ENCODE measurements at regions not wholly inside any gene's neighbourhood (a gene's known extent, or its start where the extent isn't known, plus 50 kb on each side); places are given as distances from the start of the nearest gene placed in this dataset.
A peak's percentile ranks its signal among the peaks of the same experiment; 100 is the strongest.
"Not testable (repeated sequence)": the region's sequence is repeated elsewhere in the genome, so short reads cannot be mapped to it uniquely, and the experiment has no call there.

DNA sequence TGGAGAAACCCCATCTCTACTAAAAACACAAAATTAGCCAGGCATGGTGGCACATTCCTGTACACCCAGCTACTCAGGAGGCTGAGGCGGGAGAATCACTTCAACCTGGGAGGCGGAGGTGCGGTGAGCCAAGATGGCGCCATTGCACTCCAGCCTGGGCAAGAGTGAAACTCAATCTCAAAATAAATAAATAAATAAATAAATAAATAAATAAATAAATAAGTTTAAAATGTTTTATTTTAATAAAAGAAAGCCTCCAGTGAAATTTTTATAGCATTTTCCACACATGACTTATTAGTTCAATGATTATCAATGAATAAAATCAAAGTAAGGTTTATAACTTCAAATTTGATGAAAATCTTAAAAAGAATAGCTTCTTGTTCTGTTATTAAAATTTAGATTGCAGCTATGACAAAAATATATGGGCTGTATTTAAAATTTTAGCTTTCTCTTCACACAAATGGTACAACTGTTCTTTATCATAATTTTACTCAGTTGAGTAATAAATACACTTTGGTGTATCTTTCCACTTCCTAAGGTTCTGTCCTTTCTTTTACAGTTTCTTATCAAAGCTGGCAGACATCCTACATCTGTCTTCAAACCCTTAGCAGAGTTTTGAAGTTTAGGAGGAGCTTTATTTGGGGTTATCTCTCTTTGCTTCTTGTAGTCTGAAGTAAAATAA, 78.4 kb upstream of the ZSWIM2 start:
- DNase-seq (ENCODE audit: low spot score), result no peak

DNA sequence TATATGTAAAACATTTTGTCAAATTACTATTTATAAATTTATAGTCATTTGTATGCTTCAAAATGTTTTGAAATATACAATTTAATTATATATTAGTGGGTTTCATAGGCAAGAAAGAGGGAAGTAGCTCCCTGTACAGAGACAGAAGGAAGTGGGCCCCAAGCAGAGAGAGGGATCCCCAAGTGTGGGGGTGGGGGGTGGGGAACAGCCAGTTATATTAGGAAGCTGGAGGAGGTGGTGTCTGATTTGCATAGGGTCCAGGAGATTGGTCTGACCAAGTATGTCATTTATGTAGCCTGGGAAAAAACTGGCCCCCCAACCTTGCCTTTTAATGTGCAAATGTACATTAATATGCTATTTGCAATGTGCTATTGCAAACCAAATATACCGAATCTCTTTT, 76.5 kb upstream of the ZSWIM2 start:
- DNase-seq (ENCODE audit: low spot score), result no peak

DNA sequence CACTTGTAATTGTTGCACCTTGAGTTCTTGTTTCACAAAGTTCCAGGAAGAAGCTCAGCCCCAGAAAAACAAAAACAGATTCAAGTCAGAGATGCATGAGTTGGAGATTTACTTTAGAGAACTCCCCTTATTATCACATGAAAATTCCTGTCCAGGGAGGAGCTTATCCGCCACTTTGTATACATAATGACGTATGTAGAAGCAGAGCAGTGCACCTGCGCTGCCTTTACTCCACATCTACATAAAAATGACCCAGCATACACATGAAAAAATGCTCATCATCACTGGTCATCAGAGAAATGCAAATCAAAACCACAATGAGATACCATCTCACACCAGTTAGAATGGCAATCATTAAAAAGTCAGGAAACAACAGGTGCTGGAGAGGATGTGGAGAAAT, 73.3 kb upstream of the ZSWIM2 start:
- not testable (repeated sequence) for DNase-seq (ENCODE audit: low spot score)

DNA sequence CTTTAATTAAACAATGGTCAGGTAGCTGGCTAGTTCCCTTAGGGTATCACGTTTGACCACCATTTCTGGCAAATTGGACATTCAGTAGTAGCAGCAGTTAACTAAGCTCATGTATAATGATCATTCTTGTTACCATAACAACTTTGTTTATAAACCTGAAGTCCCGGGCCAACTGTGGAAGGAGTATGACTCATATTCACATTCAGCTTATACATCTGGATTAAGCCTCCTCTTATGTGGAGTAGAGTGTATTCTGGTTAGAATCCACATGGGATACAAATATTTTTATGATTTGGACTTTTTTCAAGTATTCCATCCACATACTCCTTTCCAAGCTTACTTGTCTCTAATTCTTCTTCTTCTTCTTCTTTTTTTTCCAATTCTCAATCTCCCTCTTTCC, 70.3 kb upstream of the ZSWIM2 start:
- no peak for DNase-seq (ENCODE audit: low spot score)

DNA sequence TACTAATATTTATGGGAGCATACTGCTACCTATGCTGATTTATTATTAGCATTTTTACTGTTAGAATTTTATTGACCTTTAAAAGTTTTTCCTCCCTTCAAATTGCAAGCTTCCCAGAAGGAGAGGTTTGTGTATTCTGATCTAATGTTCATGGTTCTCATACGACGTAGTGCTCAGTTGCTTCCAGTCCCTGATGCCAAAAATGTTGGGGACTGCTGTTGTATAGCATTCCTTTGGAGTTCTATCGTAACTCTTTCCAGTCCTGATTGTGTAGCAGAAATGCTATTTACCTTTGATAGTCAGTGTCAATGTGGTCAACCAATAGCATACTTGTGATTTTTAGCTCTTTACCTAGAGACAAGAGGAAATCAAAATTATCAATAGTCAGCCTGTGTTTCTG, 69.5 kb upstream of the ZSWIM2 start:
- no peak for DNase-seq (ENCODE audit: low spot score)

DNA sequence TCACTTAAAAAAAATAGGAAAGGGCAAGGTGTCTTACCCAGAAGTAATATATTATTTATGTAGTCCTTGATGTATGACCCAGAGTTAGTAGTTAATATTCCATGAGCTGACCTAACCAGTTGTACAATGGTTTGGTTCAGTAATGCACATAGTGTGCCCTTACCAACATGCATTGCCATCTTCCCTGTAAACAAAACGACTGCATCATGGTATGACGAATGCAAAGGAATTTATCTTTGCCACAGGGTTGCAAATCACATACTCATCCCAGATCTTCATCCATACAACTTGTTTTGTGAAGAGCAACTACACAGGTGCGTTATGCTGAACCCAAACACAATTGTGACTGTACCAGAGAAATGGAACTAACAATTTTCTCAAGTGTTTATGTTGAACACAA, 68.9 kb upstream of the ZSWIM2 start:
- DNase-seq (ENCODE audit: low spot score), result no peak

DNA sequence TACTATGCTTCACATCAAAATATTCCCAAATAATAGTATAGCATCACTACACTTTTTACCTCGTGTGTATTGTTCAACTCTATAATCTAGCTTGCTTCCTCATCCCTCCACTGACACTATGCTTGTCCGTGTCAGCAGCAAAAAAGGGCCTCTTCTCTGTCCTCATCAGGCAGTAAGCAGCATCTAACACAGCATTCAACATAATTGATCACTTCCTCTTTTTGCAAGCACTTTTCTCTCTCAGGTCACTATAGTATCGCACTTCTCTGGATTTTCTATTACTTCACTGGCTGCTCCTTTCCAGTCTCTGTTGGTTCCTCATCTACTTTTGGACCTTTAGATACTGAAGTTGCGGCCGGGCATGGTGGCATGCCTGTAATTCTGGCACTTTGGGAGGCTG, 64.9 kb upstream of the ZSWIM2 start:
- no peak for DNase-seq (ENCODE audit: low spot score)

DNA sequence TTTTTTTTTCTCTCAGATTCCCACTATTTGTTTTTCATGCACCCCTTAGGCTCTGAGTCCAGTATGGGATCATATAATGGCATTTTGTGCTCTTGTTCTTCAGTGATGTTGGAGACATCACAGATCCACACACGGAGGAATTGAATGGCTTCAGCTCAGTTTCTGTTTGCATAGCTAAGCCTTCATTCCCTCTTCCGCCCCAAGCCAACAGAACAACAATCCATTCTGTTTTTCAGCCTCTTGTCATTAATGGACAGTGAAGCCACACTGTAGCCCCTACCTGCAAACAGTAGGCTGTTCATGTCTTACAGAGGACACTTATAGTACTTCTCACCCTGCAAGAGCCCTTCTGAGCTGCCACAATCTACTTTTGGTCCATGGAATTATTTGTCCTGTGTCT, 64.0 kb upstream of the ZSWIM2 start:
- DNase-seq (ENCODE audit: low spot score), result peak; percentile 64

DNA sequence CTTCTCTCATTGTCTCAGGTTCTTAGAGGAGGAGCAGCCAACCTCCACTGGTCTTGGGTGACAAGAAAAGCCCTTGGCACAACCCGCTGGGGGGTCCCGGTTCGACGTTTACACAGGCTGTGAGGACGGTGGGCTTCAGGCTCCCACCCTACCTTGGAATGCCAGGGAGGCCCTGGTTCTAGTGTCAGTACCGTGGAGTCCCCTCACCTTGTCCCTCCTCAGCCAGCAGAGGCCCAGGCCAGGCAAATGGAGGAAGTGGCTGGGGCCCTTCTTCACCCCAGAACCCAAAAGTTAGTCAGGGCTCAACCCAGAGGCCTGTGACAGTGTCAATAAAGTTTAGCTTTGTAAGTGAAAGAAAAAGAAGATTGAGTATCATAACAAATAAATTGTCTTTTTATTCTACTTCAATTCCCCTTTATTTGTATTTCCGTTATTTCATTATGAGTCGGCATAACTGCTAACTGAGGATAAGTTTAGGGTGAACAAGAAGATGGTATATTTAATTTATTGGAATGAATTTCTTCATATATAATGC, 62.6 kb upstream of the ZSWIM2 start:
- DNase-seq (ENCODE audit: low spot score), result no peak

DNA sequence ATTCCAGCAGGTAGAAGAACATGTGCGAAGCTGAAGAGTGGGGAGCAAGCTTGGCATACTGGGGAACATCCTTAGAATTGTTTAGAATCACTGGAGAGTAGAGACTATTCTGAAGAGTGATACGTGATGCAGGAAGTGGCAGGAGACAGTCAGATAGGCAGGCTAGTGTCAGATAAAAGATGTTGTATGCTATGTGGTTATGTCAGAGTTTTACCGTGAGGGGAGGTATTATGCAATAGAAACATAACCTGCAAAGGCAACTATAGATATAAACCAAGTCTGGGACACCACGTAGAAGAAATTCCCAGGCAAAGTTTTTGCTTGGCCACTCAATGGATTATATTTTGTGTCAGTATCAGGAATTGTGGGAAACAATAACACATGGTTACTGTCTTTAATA, 62.0 kb upstream of the ZSWIM2 start:
- DNase-seq (ENCODE audit: low spot score), result no peak

DNA sequence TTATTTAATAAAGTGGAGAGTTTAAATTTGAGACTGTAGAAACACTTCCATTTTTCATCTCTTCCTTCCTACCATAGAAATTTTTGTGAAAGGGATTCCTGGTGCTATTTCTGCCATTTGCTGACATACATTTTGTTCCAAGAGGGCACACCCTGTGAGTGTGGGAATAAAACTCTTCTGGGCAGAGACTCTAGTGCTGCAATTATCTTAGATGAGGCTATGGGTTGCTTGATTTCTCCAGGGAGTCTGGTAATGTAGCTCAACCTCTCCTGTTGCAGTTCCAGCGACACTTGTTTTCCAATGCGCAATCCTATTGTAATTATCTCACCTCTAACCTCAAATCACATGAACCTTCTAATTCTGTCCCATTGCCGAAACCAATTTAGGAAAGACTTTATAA, 60.1 kb upstream of the ZSWIM2 start:
- no peak for DNase-seq (ENCODE audit: low spot score)

DNA sequence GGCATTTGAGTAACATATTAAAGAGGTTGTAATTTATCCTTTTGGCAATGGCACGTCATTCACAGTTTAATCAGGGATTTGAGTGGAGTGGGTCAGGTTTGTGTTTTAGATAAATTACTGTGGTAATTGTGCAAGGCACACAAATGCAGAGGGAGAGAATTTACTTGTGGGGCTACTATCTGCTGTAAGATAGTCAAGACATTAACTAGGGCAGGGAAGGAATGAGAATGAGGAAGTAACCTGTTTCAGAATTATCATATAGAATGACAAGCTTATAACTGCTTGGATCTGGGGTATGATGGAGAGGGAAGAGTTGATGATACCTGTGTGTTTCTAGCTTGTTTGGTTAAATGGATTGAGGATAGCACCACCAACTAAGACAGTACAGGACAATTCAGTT, 58.9 kb upstream of the ZSWIM2 start:
- DNase-seq (ENCODE audit: low spot score), result no peak

DNA sequence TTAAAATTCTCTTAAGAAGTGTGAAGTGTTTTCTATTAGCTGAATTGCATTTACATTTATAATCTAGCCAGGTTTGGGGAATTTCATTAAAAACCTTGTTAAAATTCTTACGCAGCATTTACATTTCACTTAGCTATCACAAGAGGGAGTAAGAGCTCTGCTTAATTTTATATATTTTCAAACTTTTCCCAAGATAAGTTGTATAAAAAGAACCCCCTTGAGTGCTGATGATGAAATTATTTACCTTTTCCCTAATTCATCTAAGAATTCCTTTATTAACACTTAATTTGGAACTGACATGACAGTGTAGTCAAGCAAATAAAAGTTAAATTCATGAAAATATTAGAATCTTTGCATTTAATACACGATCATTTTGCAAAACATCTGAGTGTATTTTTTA, 54.2 kb upstream of the ZSWIM2 start:
- no peak for DNase-seq (ENCODE audit: low spot score)
